ENCODE measurements at regions not wholly inside any gene's neighbourhood (a gene's known extent, or its start where the extent isn't known, plus 50 kb on each side); places are given as distances from the start of the nearest gene placed in this dataset.
"Not testable (repeated sequence)": the region's sequence is repeated elsewhere in the genome, so short reads cannot be mapped to it uniquely, and the experiment has no call there.

- TF ChIP-seq CTCF (IDR thresholded peaks at IDR 0.05), result no peak
- Mint-ChIP-seq H3K27ac (peak overlapping the region; percentile 91), H3K9me3 (no peaks in the 10 kb centered on the region), H3K4me3 (peak overlapping the region; percentile 83), H3K27me3 (ENCODE audit: insufficient read depth) (peaks cover 3% of the 10 kb centered on the region), H3K36me3 (ENCODE audit: low read depth) (peaks cover 13% of the 10 kb centered on the region; the same call in 1 of the 2 replicates), H3K4me1 (ENCODE audit: low read depth) (peaks cover 83% of the 10 kb centered on the region)
- peak; percentile 91 for DNase-seq
These were observed 602.8 kb upstream of the DIPK2B start for GRCh38 chrX:45803383-45803921.

- H3K27me3 Mint-ChIP-seq (ENCODE audit: insufficient read depth), result peaks cover 3% of the 10 kb centered on the region
- H3K4me1 Mint-ChIP-seq (ENCODE audit: low read depth), result peaks cover 82% of the 10 kb centered on the region
- H3K36me3 Mint-ChIP-seq (ENCODE audit: low read depth), result peaks cover 12% of the 10 kb centered on the region; the same call in 1 of the 2 replicates
- H3K27ac Mint-ChIP-seq, result peak overlapping the region; percentile 91
- H3K4me3 Mint-ChIP-seq, result peak overlapping the region; percentile 83
- H3K9me3 Mint-ChIP-seq, result no peaks in the 10 kb centered on the region
- DNase-seq, result no peak
- peak; percentile 70 for TF ChIP-seq CTCF (IDR thresholded peaks at IDR 0.05)
These were observed 600.9 kb upstream of the DIPK2B start for GRCh38 chrX:45801554-45801953.

- Mint-ChIP-seq H3K27ac (peak overlapping the region; percentile 91), H3K36me3 (ENCODE audit: low read depth) (peaks cover 15% of the 10 kb centered on the region; the same call in 1 of the 2 replicates), H3K4me3 (peak overlapping the region; percentile 83; the same call in 1 of the 2 replicates), H3K4me1 (ENCODE audit: low read depth) (peaks cover 82% of the 10 kb centered on the region)
- not testable (repeated sequence) for DNase-seq; H3K9me3 Mint-ChIP-seq; H3K27me3 Mint-ChIP-seq (ENCODE audit: insufficient read depth)
These were observed 600.2 kb upstream of the DIPK2B start for GRCh38 chrX:45800746-45801453.

GRCh38 chrX:45799576-45799975, 598.9 kb upstream of the DIPK2B start:
- Mint-ChIP-seq H3K27me3 (ENCODE audit: insufficient read depth) (no peaks in the 10 kb centered on the region; the same call in none of the 2 replicates), H3K4me3 (peak overlapping the region; percentile 41), H3K4me1 (ENCODE audit: low read depth) (peaks cover 86% of the 10 kb centered on the region), H3K36me3 (ENCODE audit: low read depth) (peaks cover 11% of the 10 kb centered on the region; the same call in 1 of the 2 replicates), H3K9me3 (no peaks in the 10 kb centered on the region), H3K27ac (peak overlapping the region; percentile 33; the same call in 1 of the 2 replicates)
- no peak for TF ChIP-seq CTCF (IDR thresholded peaks at IDR 0.05)
- DNase-seq, result no peak

- Mint-ChIP-seq H3K27me3 (ENCODE audit: insufficient read depth) (peaks cover 2% of the 10 kb centered on the region), H3K36me3 (ENCODE audit: low read depth) (peaks cover 25% of the 10 kb centered on the region), H3K27ac (peak overlapping the region; percentile 33; the same call in 1 of the 2 replicates), H3K9me3 (peaks cover 5% of the 10 kb centered on the region; the same call in 1 of the 2 replicates), H3K4me3 (no peak overlapping the region), H3K4me1 (ENCODE audit: low read depth) (peaks cover 76% of the 10 kb centered on the region)
- no peak for TF ChIP-seq CTCF (IDR thresholded peaks at IDR 0.05)
- DNase-seq, result no peak
These were observed 594.9 kb upstream of the DIPK2B start for GRCh38 chrX:45795546-45795945.

- peaks cover 80% of the 10 kb centered on the region for H3K4me1 Mint-ChIP-seq (ENCODE audit: low read depth)
- H3K27me3 Mint-ChIP-seq (ENCODE audit: insufficient read depth), result peaks cover 2% of the 10 kb centered on the region
- H3K27ac Mint-ChIP-seq, result peak overlapping the region; percentile 65
- no peak for DNase-seq
- peak overlapping the region; percentile 62 for H3K4me3 Mint-ChIP-seq
- peaks cover 27% of the 10 kb centered on the region for H3K36me3 Mint-ChIP-seq (ENCODE audit: low read depth)
- peaks cover 5% of the 10 kb centered on the region; the same call in 1 of the 2 replicates for H3K9me3 Mint-ChIP-seq
- no peak for TF ChIP-seq CTCF (IDR thresholded peaks at IDR 0.05)
These were observed 594.3 kb upstream of the DIPK2B start for GRCh38 chrX:45794995-45795337.

Data from HFFc6 (cell line).